ENCODE measurements at regions not wholly inside any gene's neighbourhood (a gene's known extent, or its start where the extent isn't known, plus 50 kb on each side); places are given as distances from the start of the nearest gene placed in this dataset.

DNA sequence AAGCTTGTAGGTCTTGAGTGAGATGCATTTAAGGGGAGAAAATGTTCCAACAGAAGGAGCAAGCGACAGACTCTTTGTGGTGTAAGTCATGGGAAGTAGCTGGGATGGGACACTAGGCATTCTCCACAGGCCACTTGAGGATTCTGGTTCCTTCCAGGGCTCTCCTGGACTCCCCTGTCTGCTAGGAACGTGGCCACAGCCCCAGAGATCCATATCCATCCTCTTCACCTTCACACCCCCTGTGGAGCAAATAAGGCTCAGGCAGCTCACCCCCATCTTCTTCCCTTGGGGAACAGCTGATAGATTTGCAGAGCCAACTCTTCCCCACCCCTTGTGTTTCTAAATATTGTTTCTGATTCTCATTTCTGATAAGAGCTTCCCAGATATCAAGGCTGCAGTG is 482.6 kb upstream of the MKI67 start:
- H3K27ac ChIP-seq, result no peak overlapping the region
- H3K27me3 ChIP-seq, result no peaks in the 10 kb centered on the region
- intact Hi-C loops (cut with DNase I; ENCODE audit: low total_unique reads), result no loop called here
- TF ChIP-seq, protein P1, sequence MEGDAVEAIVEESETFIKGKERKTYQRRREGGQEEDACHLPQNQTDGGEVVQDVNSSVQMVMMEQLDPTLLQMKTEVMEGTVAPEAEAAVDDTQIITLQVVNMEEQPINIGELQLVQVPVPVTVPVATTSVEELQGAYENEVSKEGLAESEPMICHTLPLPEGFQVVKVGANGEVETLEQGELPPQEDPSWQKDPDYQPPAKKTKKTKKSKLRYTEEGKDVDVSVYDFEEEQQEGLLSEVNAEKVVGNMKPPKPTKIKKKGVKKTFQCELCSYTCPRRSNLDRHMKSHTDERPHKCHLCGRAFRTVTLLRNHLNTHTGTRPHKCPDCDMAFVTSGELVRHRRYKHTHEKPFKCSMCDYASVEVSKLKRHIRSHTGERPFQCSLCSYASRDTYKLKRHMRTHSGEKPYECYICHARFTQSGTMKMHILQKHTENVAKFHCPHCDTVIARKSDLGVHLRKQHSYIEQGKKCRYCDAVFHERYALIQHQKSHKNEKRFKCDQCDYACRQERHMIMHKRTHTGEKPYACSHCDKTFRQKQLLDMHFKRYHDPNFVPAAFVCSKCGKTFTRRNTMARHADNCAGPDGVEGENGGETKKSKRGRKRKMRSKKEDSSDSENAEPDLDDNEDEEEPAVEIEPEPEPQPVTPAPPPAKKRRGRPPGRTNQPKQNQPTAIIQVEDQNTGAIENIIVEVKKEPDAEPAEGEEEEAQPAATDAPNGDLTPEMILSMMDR (IDR thresholded peaks at IDR 0.05), result no peak
- no peak for TF ChIP-seq POLR2A (IDR thresholded peaks at IDR 0.05)
- no peak overlapping the region for H3K4me3 ChIP-seq
- DNase-seq, result no peak
- H3K9me3 ChIP-seq, result no peaks in the 10 kb centered on the region
- H3K36me3 ChIP-seq, result no peaks in the 10 kb centered on the region
- no peaks in the 10 kb centered on the region for H3K4me1 ChIP-seq

- no peak for TF ChIP-seq POLR2A (IDR thresholded peaks at IDR 0.05)
- TF ChIP-seq, protein P1 (IDR thresholded peaks at IDR 0.05), result no peak
- no peak overlapping the region for H3K4me3 ChIP-seq
- H3K4me1 ChIP-seq, result no peaks in the 10 kb centered on the region
- no peaks in the 10 kb centered on the region for H3K27me3 ChIP-seq
- no peaks in the 10 kb centered on the region for H3K36me3 ChIP-seq
- intact Hi-C loops (cut with DNase I; ENCODE audit: low total_unique reads), result no loop called here
- no peak for DNase-seq
- H3K9me3 ChIP-seq, result no peaks in the 10 kb centered on the region
- H3K27ac ChIP-seq, result no peak overlapping the region
Measured at GRCh38 chr10:128609460-128609859, 483.2 kb upstream of the MKI67 start.

- H3K9me3 ChIP-seq, result no peaks in the 10 kb centered on the region
- DNase-seq, result no peak
- no peaks in the 10 kb centered on the region for H3K4me1 ChIP-seq
- no peak overlapping the region for H3K27ac ChIP-seq
- intact Hi-C loops (cut with DNase I; ENCODE audit: low total_unique reads), result no loop called here
- no peak overlapping the region for H3K4me3 ChIP-seq
- H3K36me3 ChIP-seq, result no peaks in the 10 kb centered on the region
- no peaks in the 10 kb centered on the region for H3K27me3 ChIP-seq
- TF ChIP-seq POLR2A (IDR thresholded peaks at IDR 0.05), result no peak
- TF ChIP-seq, protein P1 (IDR thresholded peaks at IDR 0.05), result no peak
Measured at GRCh38 chr10:128610113-128610512, 483.9 kb upstream of the MKI67 start.

GRCh38 chr10:128612195-128612594 is 486.0 kb upstream of the MKI67 start:
- TF ChIP-seq, protein P1 (IDR thresholded peaks at IDR 0.05), result no peak
- TF ChIP-seq POLR2A (IDR thresholded peaks at IDR 0.05), result no peak

DNA sequence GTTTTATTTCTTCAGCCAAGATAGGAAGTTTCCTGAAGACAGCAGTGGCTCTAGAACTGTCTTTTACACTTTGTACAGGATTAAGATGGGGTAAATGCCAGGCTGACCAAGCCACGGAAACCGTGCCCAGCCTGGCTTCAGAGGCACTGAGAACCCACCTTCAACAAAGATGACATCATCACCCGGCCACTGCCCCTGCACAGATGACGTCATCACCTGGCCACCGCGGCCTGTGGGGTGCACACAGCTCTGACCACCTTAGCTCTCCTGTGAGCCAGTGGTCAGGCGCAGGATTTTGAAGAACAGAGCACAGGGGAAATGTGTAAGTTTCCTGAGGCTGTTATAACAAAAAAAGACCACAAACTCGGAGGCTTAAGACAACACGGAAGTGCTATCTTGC is 486.4 kb upstream of the MKI67 start:
- Histone ChIP-seq H3K4me1 (no peaks in the 10 kb centered on the region), H3K4me3 (no peak overlapping the region), H3K27ac (no peak overlapping the region), H3K9me3 (no peaks in the 10 kb centered on the region), H3K36me3 (no peaks in the 10 kb centered on the region), H3K27me3 (no peaks in the 10 kb centered on the region)
- TF ChIP-seq, protein P1 (IDR thresholded peaks at IDR 0.05), result no peak
- no peak for TF ChIP-seq POLR2A (IDR thresholded peaks at IDR 0.05)
- intact Hi-C loops (cut with DNase I; ENCODE audit: low total_unique reads), result no loop called here
- no peak for DNase-seq

More at GRCh38 chr10:128612195-128612594, 486.0 kb upstream of the MKI67 start:
- H3K27me3 ChIP-seq, result no peaks in the 10 kb centered on the region
- intact Hi-C loops (cut with DNase I; ENCODE audit: low total_unique reads), result no loop called here
- no peaks in the 10 kb centered on the region for H3K9me3 ChIP-seq
- H3K27ac ChIP-seq, result no peak overlapping the region
- DNase-seq, result no peak
- no peaks in the 10 kb centered on the region for H3K4me1 ChIP-seq
- H3K36me3 ChIP-seq, result no peaks in the 10 kb centered on the region
- H3K4me3 ChIP-seq, result no peak overlapping the region

Data from uterus (tissue), 3 donors.